ENCODE measurements at regions not wholly inside any gene's neighbourhood (a gene's known extent, or its start where the extent isn't known, plus 50 kb on each side); places are given as distances from the start of the nearest gene placed in this dataset.
"Not testable (repeated sequence)": the region's sequence is repeated elsewhere in the genome, so short reads cannot be mapped to it uniquely, and the experiment has no call there.

DNA sequence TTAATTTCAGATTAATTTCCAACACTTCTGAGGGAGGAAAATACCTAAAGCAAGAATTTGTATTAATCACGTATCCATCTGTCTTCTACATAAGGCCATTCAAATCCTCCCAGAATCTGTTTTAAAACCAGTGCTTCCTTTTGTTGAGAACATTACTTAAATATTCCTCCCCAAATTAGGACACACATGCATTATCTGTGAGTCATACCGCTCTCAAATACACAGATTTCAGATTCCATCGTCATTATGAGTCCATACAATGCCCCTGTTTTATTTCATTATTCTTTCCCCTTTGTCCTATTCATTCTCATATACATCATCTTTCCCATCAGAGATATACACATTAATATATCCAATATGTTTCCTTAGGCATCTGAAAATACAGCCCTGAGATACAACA is 57.3 kb upstream of the PRSS12 start:
- no peak overlapping the region for H3K27ac Mint-ChIP-seq

DNA sequence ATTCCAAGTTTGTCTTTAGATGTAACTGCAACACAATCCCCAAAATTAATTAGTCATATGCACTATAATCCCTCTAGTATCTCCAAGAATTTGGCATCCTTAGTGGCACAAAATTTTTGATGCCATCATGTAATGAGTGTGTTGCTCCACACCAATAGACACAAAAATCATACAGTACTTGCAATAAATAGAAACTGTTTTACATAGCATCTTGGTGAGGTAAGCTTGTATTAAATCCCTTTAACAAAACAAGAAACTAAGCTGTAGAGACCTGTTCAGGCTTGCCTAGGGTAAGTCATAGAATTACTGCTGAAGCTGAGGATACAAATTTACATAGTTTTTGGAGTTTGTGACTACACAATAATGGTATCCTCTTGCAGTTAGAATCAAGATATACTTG is 64.5 kb upstream of the PRSS12 start:
- no peak for DNase-seq
- Mint-ChIP-seq H3K27ac (no peak overlapping the region), H3K36me3 (no peaks in the 10 kb centered on the region), H3K4me3 (no peak overlapping the region), H3K9me3 (no peaks in the 10 kb centered on the region), H3K4me1 (no peaks in the 10 kb centered on the region), H3K27me3 (peaks cover 3% of the 10 kb centered on the region)

More for the DNA sequence above, 57.3 kb upstream of the PRSS12 start:
- Mint-ChIP-seq H3K4me3 (no peak overlapping the region), H3K36me3 (no peaks in the 10 kb centered on the region), H3K4me1 (no peaks in the 10 kb centered on the region), H3K9me3 (peaks cover 3% of the 10 kb centered on the region), H3K27me3 (peaks cover 12% of the 10 kb centered on the region)
- DNase-seq = no peak

DNA sequence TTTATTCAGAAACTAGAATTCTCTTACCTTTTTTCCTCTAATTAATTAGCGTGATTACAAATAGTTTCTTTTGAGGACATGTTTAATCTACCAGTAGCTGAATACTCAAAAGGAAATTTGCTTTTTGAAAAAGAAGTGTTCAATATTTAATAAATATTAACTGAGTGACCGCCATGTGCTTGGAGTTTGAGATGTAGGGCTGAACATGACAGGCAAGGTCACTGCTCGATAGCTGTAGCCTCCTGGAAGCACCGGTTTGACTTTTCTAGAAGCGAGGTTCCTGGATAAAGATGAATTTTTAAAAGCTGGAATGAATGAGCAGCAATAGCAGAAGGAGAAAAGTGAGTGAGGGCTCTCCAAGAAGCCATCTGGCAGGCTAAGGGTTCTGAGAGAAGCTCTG is 65.0 kb upstream of the PRSS12 start:
- H3K27me3 Mint-ChIP-seq, H3K36me3 Mint-ChIP-seq: not testable (repeated sequence)

DNA sequence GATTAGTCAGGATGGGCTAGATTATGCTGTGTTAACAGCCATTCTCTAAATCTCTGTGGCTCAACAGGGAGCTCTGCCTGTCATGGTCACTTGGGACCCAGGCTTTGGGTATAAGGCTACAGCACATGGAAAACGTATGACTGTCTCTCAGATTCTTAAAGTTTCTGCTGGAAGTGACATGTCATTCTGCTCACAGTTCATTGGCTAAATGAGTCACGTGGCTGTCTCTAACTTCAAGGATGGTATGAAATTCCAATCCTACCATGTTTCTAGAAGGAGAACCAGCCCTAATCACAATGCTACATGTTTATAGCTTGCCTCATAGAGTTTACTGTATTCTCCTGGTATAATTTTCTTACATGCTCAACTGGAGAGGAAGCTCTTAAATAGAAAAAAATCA is 65.6 kb upstream of the PRSS12 start:
- H3K4me3 Mint-ChIP-seq, H3K4me1 Mint-ChIP-seq, H3K27me3 Mint-ChIP-seq, H3K36me3 Mint-ChIP-seq, H3K27ac Mint-ChIP-seq, H3K9me3 Mint-ChIP-seq, DNase-seq: not testable (repeated sequence)

More for the DNA sequence above, 65.0 kb upstream of the PRSS12 start:
- not testable (repeated sequence) for H3K4me3 Mint-ChIP-seq, H3K9me3 Mint-ChIP-seq, DNase-seq, H3K27ac Mint-ChIP-seq, H3K4me1 Mint-ChIP-seq

DNA sequence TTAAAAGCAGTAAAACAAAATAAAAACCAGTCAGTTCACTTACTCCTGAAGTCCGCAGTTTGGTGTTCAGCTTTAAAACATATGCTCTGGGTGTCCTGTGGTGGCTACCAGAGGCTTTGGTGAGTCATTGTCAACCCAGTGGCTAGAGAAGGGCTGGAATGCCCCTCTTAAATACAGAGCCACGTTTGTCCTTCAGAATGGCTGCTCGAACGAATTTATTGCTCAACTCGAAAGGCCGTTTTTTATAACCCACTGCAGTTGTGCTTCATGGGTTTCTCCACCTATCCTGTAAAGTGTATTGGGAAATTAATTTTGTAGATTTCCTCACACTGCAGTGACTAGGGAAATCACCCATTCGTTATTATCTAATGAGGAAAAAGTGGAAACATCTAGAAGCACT is 66.8 kb upstream of the PRSS12 start:
- H3K9me3 Mint-ChIP-seq, DNase-seq: not testable (repeated sequence)

DNA sequence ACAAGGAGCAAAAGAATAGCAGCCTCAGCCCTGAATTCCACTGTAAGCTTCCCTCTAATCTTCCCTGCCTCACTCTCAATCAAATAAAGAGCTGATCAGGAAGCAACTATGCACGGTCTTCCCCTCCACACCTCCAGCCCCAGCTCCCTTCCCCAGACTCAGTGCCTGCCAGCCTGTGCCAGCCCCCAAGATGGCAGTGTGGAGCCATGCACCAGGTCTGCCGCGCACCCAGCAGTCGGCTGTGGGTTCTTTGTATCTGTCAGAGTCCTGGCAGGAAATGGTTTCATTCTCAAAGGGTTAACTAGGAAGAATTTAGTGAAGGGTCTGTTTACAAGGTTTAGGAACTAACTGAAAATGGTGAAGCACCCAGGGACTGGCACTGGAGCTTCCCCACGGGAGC is 71.3 kb upstream of the PRSS12 start:
- not testable (repeated sequence) for H3K4me3 Mint-ChIP-seq, H3K36me3 Mint-ChIP-seq, H3K27ac Mint-ChIP-seq, H3K4me1 Mint-ChIP-seq, H3K9me3 Mint-ChIP-seq
- peaks cover 12% of the 10 kb centered on the region for H3K27me3 Mint-ChIP-seq
- DNase-seq = peak; percentile 64

More for the DNA sequence above, 66.8 kb upstream of the PRSS12 start:
- H3K36me3 Mint-ChIP-seq, H3K4me3 Mint-ChIP-seq, H3K27me3 Mint-ChIP-seq, H3K27ac Mint-ChIP-seq, H3K4me1 Mint-ChIP-seq: not testable (repeated sequence)

DNA sequence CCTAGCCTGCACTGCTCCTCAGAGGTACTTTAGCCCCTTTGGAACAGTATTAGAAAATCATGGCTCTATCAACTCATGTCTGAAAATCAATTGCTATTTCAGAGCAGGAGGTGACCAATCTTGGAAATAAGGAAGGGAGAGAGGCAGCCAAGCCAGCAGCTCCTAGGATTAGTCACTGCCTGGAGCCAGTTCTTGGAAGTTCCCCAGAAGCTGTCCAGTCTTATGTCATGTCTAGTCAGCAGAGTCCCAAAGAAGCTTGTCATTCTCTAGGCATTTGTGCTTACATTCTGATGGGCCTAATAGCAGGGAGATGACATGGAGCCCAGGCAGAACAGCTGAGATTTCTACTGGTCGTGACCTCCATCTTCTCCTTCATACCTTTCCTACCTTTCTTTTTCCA is 76.1 kb upstream of the PRSS12 start:
- not testable (repeated sequence) for H3K4me3 Mint-ChIP-seq, H3K27ac Mint-ChIP-seq, H3K36me3 Mint-ChIP-seq

DNA sequence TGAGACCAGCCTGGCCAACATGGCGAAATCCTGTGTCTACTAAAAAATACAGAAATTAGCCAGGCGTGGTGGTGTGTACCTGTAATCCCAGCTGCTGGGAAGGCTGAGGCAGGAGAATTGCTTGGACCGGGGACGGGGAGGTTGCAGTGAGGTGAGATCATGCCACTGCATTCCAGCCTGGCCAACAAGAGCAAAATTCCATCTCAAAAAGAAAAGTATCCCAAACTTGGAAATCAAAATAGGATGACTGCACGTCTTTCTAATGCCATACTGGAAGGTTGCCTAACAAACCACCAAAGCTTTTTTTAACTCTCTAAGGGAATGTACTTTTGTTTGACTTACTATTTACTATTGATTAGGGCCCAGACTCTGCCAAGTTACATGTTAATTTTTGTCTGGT is 79.6 kb upstream of the PRSS12 start:
- not testable (repeated sequence) for H3K27me3 Mint-ChIP-seq, H3K27ac Mint-ChIP-seq, H3K4me3 Mint-ChIP-seq, H3K9me3 Mint-ChIP-seq, H3K36me3 Mint-ChIP-seq, H3K4me1 Mint-ChIP-seq, DNase-seq

More for the DNA sequence above, 76.1 kb upstream of the PRSS12 start:
- H3K4me1 Mint-ChIP-seq, H3K27me3 Mint-ChIP-seq, DNase-seq, H3K9me3 Mint-ChIP-seq: not testable (repeated sequence)

DNA sequence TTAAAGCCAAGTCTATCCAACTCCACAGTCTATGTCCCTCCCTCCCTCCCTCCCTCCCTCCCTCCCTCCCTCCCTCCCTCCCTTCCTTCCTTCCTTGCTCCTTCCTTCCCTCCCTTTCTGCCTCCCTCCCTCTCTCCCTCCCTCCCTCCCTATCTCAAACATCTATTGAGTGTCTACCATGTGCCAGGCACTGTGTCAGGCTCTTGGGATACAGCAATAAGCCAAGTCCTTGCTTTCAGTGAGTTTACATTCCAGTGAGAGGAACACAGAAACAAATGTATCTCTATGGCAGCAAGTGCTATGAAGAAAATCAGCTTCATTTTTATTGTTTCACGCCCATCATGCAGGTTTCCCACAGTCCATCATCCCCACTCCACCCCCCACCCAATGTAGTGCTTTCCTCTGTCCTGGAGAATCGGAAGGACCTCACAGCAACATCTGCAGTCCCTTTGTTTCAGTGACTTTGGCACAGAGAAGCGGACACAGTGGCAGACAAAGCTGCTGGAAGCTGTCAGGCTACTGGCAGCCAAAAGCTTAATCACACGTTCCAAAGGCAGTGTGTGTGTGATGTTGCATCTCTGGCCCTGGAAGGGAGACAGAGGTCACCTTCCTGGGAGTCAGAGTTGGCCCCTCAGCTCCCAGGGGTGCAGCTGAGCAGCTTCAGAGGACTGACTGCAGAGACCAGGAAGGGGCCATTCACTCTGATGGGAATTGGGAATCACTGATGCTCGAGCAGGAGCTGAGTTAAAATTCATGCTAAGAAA is 81.0 kb upstream of the PRSS12 start:
- not testable (repeated sequence) for DNase-seq, H3K4me3 Mint-ChIP-seq, H3K4me1 Mint-ChIP-seq, H3K27me3 Mint-ChIP-seq, H3K9me3 Mint-ChIP-seq, H3K36me3 Mint-ChIP-seq, H3K27ac Mint-ChIP-seq

DNA sequence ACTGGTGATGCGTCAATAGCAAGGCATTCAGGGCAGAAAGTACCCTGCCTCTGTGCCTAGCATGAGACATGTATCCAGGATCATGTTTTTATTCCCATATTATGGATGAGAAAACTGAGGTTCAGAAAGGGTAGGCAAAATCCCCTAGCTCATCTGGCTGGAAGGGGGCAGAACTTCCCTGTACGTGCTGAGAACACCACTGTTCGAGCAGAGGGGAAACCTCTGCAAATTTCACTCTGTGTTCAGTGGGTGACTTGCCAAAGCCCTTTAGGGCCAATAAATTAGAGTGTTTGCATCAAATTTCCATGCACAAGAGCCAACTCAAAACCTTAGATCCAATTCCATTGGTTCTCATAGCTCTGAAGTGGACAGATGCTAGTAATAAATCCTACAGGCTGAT is 82.6 kb upstream of the PRSS12 start:
- H3K36me3 Mint-ChIP-seq, H3K9me3 Mint-ChIP-seq, H3K27me3 Mint-ChIP-seq, H3K27ac Mint-ChIP-seq, H3K4me1 Mint-ChIP-seq, H3K4me3 Mint-ChIP-seq, DNase-seq: not testable (repeated sequence)

DNA sequence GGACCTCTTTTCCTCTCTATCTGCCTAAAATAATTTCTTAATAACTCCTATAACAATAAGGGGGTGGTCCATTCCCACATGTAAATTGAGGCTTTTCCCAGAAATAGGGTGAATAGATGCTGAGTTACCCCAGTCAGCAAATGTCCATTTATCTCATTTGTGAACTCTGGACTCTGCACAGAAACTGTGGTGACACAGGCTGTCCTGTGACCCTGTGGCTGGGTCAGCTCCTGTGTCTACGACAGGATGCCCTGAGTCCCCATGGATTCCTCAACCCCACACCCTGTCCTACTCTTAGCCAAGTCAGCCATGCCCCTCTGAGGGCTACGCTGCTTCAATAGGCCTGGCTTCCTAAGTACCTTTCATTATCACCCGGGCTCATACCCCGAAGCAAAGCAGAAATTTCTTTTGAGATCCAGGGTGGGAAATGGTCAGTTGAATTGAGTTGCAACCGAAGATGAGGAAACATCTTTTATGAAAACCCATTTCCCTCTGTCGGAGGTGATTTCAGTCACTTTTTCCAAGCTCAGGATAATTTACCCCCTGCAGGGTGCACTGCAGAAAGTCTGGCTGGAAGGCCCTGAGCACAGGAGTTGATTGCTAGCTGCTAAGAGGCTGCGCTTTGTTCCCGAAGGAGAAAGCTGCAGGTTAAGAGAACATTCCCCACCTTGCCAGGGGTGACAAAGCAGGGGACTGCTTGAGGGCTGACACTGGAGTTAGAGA is 89.5 kb upstream of the PRSS12 start:
- H3K27ac Mint-ChIP-seq, H3K27me3 Mint-ChIP-seq, H3K4me3 Mint-ChIP-seq, H3K9me3 Mint-ChIP-seq, H3K36me3 Mint-ChIP-seq, H3K4me1 Mint-ChIP-seq, DNase-seq: not testable (repeated sequence)

DNA sequence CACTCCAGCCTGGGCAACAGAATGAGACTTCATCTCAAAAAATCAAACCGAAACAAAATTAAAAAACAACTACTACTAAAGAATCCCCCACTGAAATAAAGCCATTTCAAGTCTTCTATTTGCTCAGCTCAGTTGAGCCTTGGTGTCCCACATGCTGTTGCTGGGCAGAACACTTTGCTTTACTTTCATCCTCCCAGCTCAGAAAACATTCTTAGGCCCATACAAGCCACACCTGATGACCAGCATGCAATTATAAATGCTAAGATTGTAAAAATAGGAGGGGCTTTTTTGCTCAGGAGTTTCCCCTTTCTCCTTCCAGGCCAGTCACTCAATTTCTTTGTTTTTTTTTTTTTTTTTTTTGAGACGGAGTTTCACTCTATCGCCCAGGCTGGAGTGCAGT is 94.6 kb upstream of the PRSS12 start:
- not testable (repeated sequence) for H3K4me1 Mint-ChIP-seq, H3K4me3 Mint-ChIP-seq, H3K9me3 Mint-ChIP-seq, H3K27ac Mint-ChIP-seq, DNase-seq, H3K36me3 Mint-ChIP-seq, H3K27me3 Mint-ChIP-seq

DNA sequence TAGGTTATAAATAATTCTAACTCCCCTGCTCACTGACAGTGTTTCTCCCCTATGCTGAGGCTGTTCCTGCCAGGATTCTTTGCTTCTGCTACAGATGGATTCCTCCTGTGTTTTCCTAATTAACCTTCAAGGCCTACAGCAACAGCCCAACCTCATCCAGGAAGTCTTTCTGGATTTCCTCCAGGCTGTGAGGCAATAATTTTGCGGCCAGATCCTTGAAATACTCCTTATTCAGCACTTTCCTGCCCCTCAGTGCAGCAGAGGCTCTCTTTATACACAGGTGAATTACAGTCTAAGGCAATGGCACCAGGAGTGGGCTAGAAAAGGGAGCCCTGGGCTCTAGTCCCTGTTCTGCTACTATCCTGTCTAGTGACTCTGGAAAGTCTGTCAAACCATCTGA is 102.1 kb upstream of the PRSS12 start:
- H3K36me3 Mint-ChIP-seq, H3K4me3 Mint-ChIP-seq, H3K4me1 Mint-ChIP-seq, H3K9me3 Mint-ChIP-seq, H3K27ac Mint-ChIP-seq, DNase-seq, H3K27me3 Mint-ChIP-seq: not testable (repeated sequence)

DNA sequence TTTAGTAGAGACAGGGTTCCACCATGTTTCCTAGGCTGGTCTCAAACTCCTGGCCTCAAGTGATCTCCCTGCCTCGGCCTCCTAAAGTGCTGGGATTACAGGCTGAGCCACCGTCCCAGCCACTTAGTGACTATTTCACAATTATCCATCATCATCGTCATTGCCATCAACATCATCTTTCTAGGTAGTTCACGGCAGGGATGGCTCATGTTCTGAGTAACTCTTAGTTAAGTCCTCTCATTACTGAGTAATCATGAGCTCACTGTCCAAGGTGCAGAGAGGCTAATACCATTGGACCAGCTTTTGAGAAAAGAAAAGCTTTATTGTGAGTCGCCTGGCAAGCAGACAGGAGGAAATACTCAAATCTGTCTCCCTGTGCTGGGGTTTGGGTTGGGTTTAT is 108.6 kb upstream of the PRSS12 start:
- H3K4me1 Mint-ChIP-seq, H3K4me3 Mint-ChIP-seq, H3K27me3 Mint-ChIP-seq, H3K27ac Mint-ChIP-seq, H3K36me3 Mint-ChIP-seq, H3K9me3 Mint-ChIP-seq, DNase-seq: not testable (repeated sequence)

DNA sequence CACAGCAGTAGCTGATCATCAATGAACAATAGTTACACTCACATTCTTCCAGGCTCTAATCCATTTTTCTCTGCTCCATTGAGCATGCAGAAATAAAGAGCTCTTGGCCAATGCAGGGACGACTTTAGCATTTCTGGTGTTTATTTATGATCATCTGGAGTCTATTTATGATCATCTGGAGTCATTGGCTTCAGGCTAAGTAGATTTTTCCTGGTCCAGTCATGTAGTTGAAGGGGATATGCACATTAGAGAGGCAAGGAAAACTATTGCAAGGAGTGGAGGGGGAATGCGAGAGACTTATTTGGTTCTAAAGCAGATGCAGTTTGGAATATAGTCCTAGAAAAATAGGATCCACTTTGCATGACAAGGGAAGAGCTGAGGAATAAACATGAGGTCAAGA is 113.0 kb upstream of the PRSS12 start:
- not testable (repeated sequence) for H3K9me3 Mint-ChIP-seq

DNA sequence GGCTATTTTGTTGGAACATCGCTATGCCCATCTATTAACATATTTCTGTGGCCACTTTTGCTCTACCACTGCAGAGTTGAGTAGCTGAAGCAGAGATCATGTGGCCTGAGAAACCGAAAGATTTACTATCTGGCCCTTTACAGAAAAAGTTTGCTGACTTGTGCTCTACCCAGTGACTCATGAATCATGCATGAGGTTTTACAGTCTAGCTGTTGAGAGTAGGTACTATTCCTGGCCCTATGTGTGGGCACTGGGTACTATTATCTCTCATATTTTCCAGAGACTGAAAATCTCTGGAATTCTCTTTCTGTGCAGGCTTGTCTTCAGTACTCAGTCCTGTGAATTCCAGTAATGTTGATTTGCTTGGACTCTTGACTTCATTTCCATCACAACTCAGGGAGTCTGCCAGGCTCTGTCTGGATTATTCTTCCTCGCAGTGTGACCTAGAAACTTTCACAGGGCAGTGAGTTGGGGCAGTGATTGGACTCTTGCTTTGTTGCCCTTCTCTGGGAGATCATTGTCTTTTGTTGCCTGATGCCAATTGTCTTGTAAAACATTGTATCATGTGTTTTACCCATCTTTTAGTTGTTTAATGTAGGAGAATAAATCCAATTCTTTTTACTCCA is 121.3 kb upstream of the PRSS12 start:
- H3K36me3 Mint-ChIP-seq, DNase-seq, H3K4me1 Mint-ChIP-seq, H3K27me3 Mint-ChIP-seq, H3K4me3 Mint-ChIP-seq, H3K27ac Mint-ChIP-seq, H3K9me3 Mint-ChIP-seq: not testable (repeated sequence)

More for the DNA sequence above, 113.0 kb upstream of the PRSS12 start:
- not testable (repeated sequence) for H3K4me1 Mint-ChIP-seq, H3K36me3 Mint-ChIP-seq, H3K27me3 Mint-ChIP-seq, H3K4me3 Mint-ChIP-seq, H3K27ac Mint-ChIP-seq, DNase-seq

Measured in activated naive CD8-positive, alpha-beta T cell treated with anti-CD3 and anti-CD28 coated beads for 36 hours (primary cell).